ENCODE measurements at regions not wholly inside any gene's neighbourhood (a gene's known extent, or its start where the extent isn't known, plus 50 kb on each side); places are given as distances from the start of the nearest gene placed in this dataset.
"Not testable (repeated sequence)": the region's sequence is repeated elsewhere in the genome, so short reads cannot be mapped to it uniquely, and the experiment has no call there.

- TF ChIP-seq, protein P1, sequence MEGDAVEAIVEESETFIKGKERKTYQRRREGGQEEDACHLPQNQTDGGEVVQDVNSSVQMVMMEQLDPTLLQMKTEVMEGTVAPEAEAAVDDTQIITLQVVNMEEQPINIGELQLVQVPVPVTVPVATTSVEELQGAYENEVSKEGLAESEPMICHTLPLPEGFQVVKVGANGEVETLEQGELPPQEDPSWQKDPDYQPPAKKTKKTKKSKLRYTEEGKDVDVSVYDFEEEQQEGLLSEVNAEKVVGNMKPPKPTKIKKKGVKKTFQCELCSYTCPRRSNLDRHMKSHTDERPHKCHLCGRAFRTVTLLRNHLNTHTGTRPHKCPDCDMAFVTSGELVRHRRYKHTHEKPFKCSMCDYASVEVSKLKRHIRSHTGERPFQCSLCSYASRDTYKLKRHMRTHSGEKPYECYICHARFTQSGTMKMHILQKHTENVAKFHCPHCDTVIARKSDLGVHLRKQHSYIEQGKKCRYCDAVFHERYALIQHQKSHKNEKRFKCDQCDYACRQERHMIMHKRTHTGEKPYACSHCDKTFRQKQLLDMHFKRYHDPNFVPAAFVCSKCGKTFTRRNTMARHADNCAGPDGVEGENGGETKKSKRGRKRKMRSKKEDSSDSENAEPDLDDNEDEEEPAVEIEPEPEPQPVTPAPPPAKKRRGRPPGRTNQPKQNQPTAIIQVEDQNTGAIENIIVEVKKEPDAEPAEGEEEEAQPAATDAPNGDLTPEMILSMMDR (IDR thresholded peaks at IDR 0.05; ENCODE audit: insufficient read depth, low read depth, low read length) = not testable (repeated sequence)
- TF ChIP-seq EZH2 (IDR thresholded peaks at IDR 0.05; ENCODE audit: insufficient read depth, low read length) = not testable (repeated sequence)
These were observed 2543.6 kb downstream of the PCDH9 start for GRCh38 chr13:64686536-64686935.

All from astrocyte (in vitro differentiated cells and primary cell).